Natural killer cell (primary cell): ENCODE measurements at regions not wholly inside any gene's neighbourhood (a gene's known extent, or its start where the extent isn't known, plus 50 kb on each side); places are given as distances from the start of the nearest gene placed in this dataset.

Experiments
- ATAC-seq, 3 donors: fragments of 150-1000 bp in 2 of 3; fragments of 200-7000 bp in 1 of 3; cut with Tn5 transposase; 1 replicate in 1 of 3; 2 replicates in 2 of 3; pipeline ENCODE4 v1.10.0; 2021; ENCODE audit warnings: mild to moderate bottlenecking in 2 of 3, moderate library complexity in 2 of 3
- DNase-seq, 2 donors: peaks; one replicate each; pipeline versions ENCODE4 v3.0.0 to v3.0.0-alpha.2; 2013 to 2021; ENCODE audit warnings: mixed read lengths in 1 of 2
- H3K27ac ChIP-seq: one replicate; pipeline ENCODE4 v1.5.1; 2013; ENCODE audit warnings: mild to moderate bottlenecking, low read length
- H3K27me3 ChIP-seq: one replicate; pipeline ENCODE4 v1.6.1; 2013; ENCODE audit warnings: low read length; ENCODE audit not compliant: control insufficient read depth, insufficient read depth
- H3K36me3 ChIP-seq: one replicate; pipeline ENCODE4 v1.6.1; 2013; ENCODE audit warnings: low read length; ENCODE audit not compliant: control insufficient read depth, insufficient read depth
- H3K4me1 ChIP-seq: one replicate; pipeline ENCODE4 v1.6.1; 2013; ENCODE audit warnings: low read length; ENCODE audit not compliant: control insufficient read depth, insufficient read depth
- H3K4me3 ChIP-seq: one replicate; pipeline ENCODE4 v1.5.1; 2013; ENCODE audit warnings: low read length
- H3K9me3 ChIP-seq: one replicate; pipeline ENCODE4 v1.6.1; 2013; ENCODE audit warnings: low read length; ENCODE audit not compliant: control insufficient read depth, insufficient read depth
- H3K27ac Mint-ChIP-seq, 2 donors: one replicate each; pipeline ENCODE4 v1.8.0; 2022; ENCODE audit warnings: mild to moderate bottlenecking in 2 of 2, mixed read lengths in 2 of 2, moderate library complexity in 1 of 2
- H3K27me3 Mint-ChIP-seq, 2 donors: one replicate each; pipeline ENCODE4 v1.8.0; 2022; ENCODE audit warnings: low read depth in 2 of 2, mixed read lengths in 2 of 2
- H3K36me3 Mint-ChIP-seq: one replicate; pipeline ENCODE4 v1.8.0; 2022; ENCODE audit warnings: mixed read lengths
- H3K4me1 Mint-ChIP-seq, 2 donors: one replicate each; pipeline ENCODE4 v1.8.0; 2022; ENCODE audit warnings: mixed read lengths in 2 of 2
- H3K4me3 Mint-ChIP-seq: one replicate; pipeline ENCODE4 v1.8.0; 2022; ENCODE audit warnings: mild to moderate bottlenecking, moderate library complexity, mixed read lengths
- H3K9me3 Mint-ChIP-seq, 2 donors: one replicate each; pipeline ENCODE4 v1.8.0; 2022; ENCODE audit warnings: mixed read lengths in 2 of 2
- CTCF ChIP-seq: fragments of 200-600 bp; IDR thresholded peaks from one replicate; pipeline ENCODE4 v1.8.0; 2022; ENCODE audit warnings: antibody characterized with exemption
- WGBS: methylation state at CpG from one replicate; pipeline ENCODE4 v1.1.7; 2013; ENCODE audit warnings: missing lambda C conversion rate; ENCODE audit not compliant: insufficient coverage; 5-methylcytosine and 5-hydroxymethylcytosine counted together
- intact Hi-C: fragments of 100-400 bp; cut with micrococcal nuclease; formaldehyde crosslinking; loops from one replicate; pipeline ENCODE4 v1.14.2; 2022

GRCh38 chr17:34862384-34862783, 98.9 kb downstream of the CCT6B start:
- intact Hi-C loops = no loop called here
- Histone ChIP-seq H3K27me3 (no peaks in the 10 kb centered on the region), H3K36me3 (no peaks in the 10 kb centered on the region), H3K4me3 (no peak overlapping the region), H3K27ac (no peak overlapping the region), H3K9me3 (no peaks in the 10 kb centered on the region), H3K4me1 (no peaks in the 10 kb centered on the region)
- Mint-ChIP-seq H3K4me3 (no peak overlapping the region), H3K9me3 (no peaks in the 10 kb centered on the region), H3K36me3 (no peaks in the 10 kb centered on the region), H3K4me1 (no peaks in the 10 kb centered on the region), H3K27me3 (peaks cover 8 to 20% of the 10 kb centered on the region in 2 donors), H3K27ac (no peak overlapping the region)
- 85% methylated on average over 5 of the region's 5 CpGs for WGBS
- ATAC-seq (no peak), DNase-seq (no peak)
- no peak for TF ChIP-seq CTCF

- Mint-ChIP-seq H3K4me3 (no peak overlapping the region), H3K9me3 (no peaks in the 10 kb centered on the region), H3K4me1 (no peaks in the 10 kb centered on the region), H3K27me3 (peaks cover 8 to 20% of the 10 kb centered on the region in 2 donors), H3K27ac (no peak overlapping the region), H3K36me3 (no peaks in the 10 kb centered on the region)
- H3K4me3 ChIP-seq = no peak overlapping the region
- WGBS = 97% methylated on average over 2 of the region's 4 CpGs
- no peak overlapping the region for H3K27ac ChIP-seq
- no peaks in the 10 kb centered on the region for H3K36me3 ChIP-seq
- no peaks in the 10 kb centered on the region for H3K4me1 ChIP-seq
- DNase-seq (no peak), ATAC-seq (no peak)
- H3K9me3 ChIP-seq = no peaks in the 10 kb centered on the region
- H3K27me3 ChIP-seq = no peaks in the 10 kb centered on the region
- no peak for TF ChIP-seq CTCF
- intact Hi-C loops = no loop called here
Observed at GRCh38 chr17:34861864-34862263, 99.4 kb downstream of the CCT6B start.

GRCh38 chr17:34859652-34860051, 101.6 kb downstream of the CCT6B start:
- Histone ChIP-seq H3K9me3 (no peaks in the 10 kb centered on the region), H3K27me3 (peaks cover 3% of the 10 kb centered on the region), H3K36me3 (no peaks in the 10 kb centered on the region), H3K4me1 (no peaks in the 10 kb centered on the region), H3K27ac (no peak overlapping the region), H3K4me3 (no peak overlapping the region)
- H3K27me3 Mint-ChIP-seq = peaks cover 8 to 24% of the 10 kb centered on the region in 2 donors
- H3K27ac Mint-ChIP-seq = no peak overlapping the region
- no peaks in the 10 kb centered on the region for H3K4me1 Mint-ChIP-seq
- ATAC-seq (no peak), DNase-seq (no peak)
- H3K4me3 Mint-ChIP-seq = no peak overlapping the region
- 74% methylated on average over 2 of the region's 5 CpGs for WGBS
- no peak for TF ChIP-seq CTCF
- intact Hi-C loops = no loop called here
- H3K36me3 Mint-ChIP-seq = no peaks in the 10 kb centered on the region
- no peaks in the 10 kb centered on the region for H3K9me3 Mint-ChIP-seq
